Keratinocyte (primary cell): ENCODE measurements at regions not wholly inside any gene's neighbourhood (a gene's known extent, or its start where the extent isn't known, plus 50 kb on each side); places are given as distances from the start of the nearest gene placed in this dataset.

ENCODE experiments used
- DNase-seq: peaks from one replicate; pipeline ENCODE4 v3.0.0-alpha.2; 2011; ENCODE audit warnings: low read depth, missing footprints, low spot score
- FAIRE-seq: peaks from 2 replicates; lab custom pipeline; 2011; peaks lifted over from hg19 to GRCh38; lab: Jason Lieb, UNC
- H2AFZ ChIP-seq: 2 replicates; pipeline ENCODE4 v1.6.0; 2012; ENCODE audit warnings: low read length, control low read depth, inconsistent platforms; ENCODE audit not compliant: control insufficient read depth
- H3K27ac ChIP-seq: 2 replicates; pipeline ENCODE4 v1.5.1; 2011; ENCODE audit warnings: low read length; ENCODE audit not compliant: control insufficient read depth, insufficient read depth
- H3K27me3 ChIP-seq: 3 replicates; pipeline ENCODE4 v1.6.0; 2011; ENCODE audit warnings: low read length; ENCODE audit not compliant: control insufficient read depth, insufficient read depth; ENCODE audit errors: extremely low read depth
- H3K36me3 ChIP-seq, 2 experiments: 2 replicates in 1 of 2; 3 replicates in 1 of 2; pipeline ENCODE4 v1.5.1; 2011; ENCODE audit warnings: low read length in 2 of 2, mild to moderate bottlenecking in 1 of 2; ENCODE audit not compliant: control insufficient read depth in 2 of 2, insufficient read depth in 2 of 2; ENCODE audit errors: extremely low read depth in 1 of 2
- H3K4me1 ChIP-seq: 3 replicates; pipeline ENCODE4 v1.5.1; 2011; ENCODE audit warnings: low read length; ENCODE audit not compliant: control insufficient read depth, insufficient read depth; ENCODE audit errors: extremely low read depth
- H3K4me2 ChIP-seq: 3 replicates; pipeline ENCODE4 v1.6.0; 2011; ENCODE audit warnings: low read depth, low read length; ENCODE audit not compliant: control insufficient read depth, insufficient read depth; ENCODE audit errors: extremely low read depth
- H3K4me3 ChIP-seq, 3 experiments: fragments of 200-600 bp in 1 of 3; sonication (generic) in 1 of 3; 2 replicates in 2 of 3; 3 replicates in 1 of 3; pipeline ENCODE4 v1.5.1; 2011 to 2016; ENCODE audit warnings: low read length in 3 of 3, mild to moderate bottlenecking in 3 of 3, control low read depth in 2 of 3, inconsistent platforms in 1 of 3, low read depth in 1 of 3, mixed read lengths in 1 of 3, mixed run types in 1 of 3, moderate library complexity in 1 of 3; ENCODE audit not compliant: control insufficient read depth in 2 of 3, insufficient read depth in 2 of 3; ENCODE audit errors: extremely low read depth in 1 of 3
- H3K79me2 ChIP-seq: 2 replicates; pipeline ENCODE4 v1.6.0; 2012; ENCODE audit warnings: low read length; ENCODE audit not compliant: control insufficient read depth, insufficient read depth
- H3K9ac ChIP-seq: 3 replicates; pipeline ENCODE4 v1.6.0; 2011; ENCODE audit warnings: low read length; ENCODE audit not compliant: control insufficient read depth, insufficient read depth; ENCODE audit errors: extremely low read depth
- H3K9me1 ChIP-seq: 3 replicates; pipeline ENCODE4 v1.6.0; 2011; ENCODE audit warnings: low read length; ENCODE audit not compliant: control insufficient read depth, insufficient read depth; ENCODE audit errors: extremely low read depth
- H3K9me3 ChIP-seq: 2 replicates; pipeline ENCODE4 v1.5.1; 2012; ENCODE audit warnings: low read depth, low read length; ENCODE audit not compliant: control insufficient read depth
- H4K20me1 ChIP-seq: 3 replicates; pipeline ENCODE4 v1.6.0; 2011; ENCODE audit warnings: low read length; ENCODE audit not compliant: control insufficient read depth, insufficient read depth; ENCODE audit errors: extremely low read depth
- EZH2 ChIP-seq: IDR thresholded peaks from one replicate; pipeline ENCODE4 v1.6.1; 2012; ENCODE audit warnings: inconsistent platforms, mild to moderate bottlenecking, low read length, moderate library complexity
- dilution Hi-C: fragments of 300-500 bp; cut with MboI; formaldehyde crosslinking; loops from one replicate; pipeline ENCODE4 v1.7.0; 2020; ENCODE audit warnings: low sequenced_read_pairs; ENCODE audit not compliant: extremely low pct_ligation_motif_present
- TF ChIP-seq, protein P1 (sequence below), 3 experiments: IDR thresholded peaks in 1 of 3; conservative IDR thresholded peaks in 1 of 3; optimal IDR thresholded peaks in 1 of 3; 2 replicates in 2 of 3; 3 replicates in 1 of 3; pipeline versions ENCODE3 to v1.5.1; 2011; ENCODE audit warnings: low read length in 3 of 3, mild to moderate bottlenecking in 3 of 3, moderate library complexity in 2 of 3, control low read depth in 1 of 3, inconsistent platforms in 1 of 3; ENCODE audit not compliant: insufficient read depth in 2 of 3; ENCODE audit errors: extremely low read depth in 1 of 3

GRCh38 chr2:220569112-220569897 is 941.9 kb downstream of the SLC4A3 start:
- H3K4me2 ChIP-seq: peak overlapping the region; percentile 26
- TF ChIP-seq, protein P1, sequence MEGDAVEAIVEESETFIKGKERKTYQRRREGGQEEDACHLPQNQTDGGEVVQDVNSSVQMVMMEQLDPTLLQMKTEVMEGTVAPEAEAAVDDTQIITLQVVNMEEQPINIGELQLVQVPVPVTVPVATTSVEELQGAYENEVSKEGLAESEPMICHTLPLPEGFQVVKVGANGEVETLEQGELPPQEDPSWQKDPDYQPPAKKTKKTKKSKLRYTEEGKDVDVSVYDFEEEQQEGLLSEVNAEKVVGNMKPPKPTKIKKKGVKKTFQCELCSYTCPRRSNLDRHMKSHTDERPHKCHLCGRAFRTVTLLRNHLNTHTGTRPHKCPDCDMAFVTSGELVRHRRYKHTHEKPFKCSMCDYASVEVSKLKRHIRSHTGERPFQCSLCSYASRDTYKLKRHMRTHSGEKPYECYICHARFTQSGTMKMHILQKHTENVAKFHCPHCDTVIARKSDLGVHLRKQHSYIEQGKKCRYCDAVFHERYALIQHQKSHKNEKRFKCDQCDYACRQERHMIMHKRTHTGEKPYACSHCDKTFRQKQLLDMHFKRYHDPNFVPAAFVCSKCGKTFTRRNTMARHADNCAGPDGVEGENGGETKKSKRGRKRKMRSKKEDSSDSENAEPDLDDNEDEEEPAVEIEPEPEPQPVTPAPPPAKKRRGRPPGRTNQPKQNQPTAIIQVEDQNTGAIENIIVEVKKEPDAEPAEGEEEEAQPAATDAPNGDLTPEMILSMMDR (optimal IDR thresholded peaks at IDR 0.05 in 1 of 3, IDR thresholded peaks at IDR 0.05 in 1 of 3, conservative IDR thresholded peaks at IDR 0.05 in 1 of 3; ENCODE audit: extremely low read depth in 1 of 3, insufficient read depth in 2 of 3, low read length in 3 of 3): no peak
- H3K9ac ChIP-seq: no peak overlapping the region
- H3K9me1 ChIP-seq: no peaks in the 10 kb centered on the region
- H4K20me1 ChIP-seq: no peaks in the 10 kb centered on the region
- no peak overlapping the region for H3K4me3 ChIP-seq
- DNase-seq (no peak), FAIRE-seq (peak; percentile 43)
- H2AFZ ChIP-seq: peak overlapping the region; percentile 14
- peaks cover 9% of the 10 kb centered on the region for H3K4me1 ChIP-seq
- H3K27me3 ChIP-seq: no peaks in the 10 kb centered on the region
- no peaks in the 10 kb centered on the region for H3K36me3 ChIP-seq
- dilution Hi-C loops: no loop called here
- no peak overlapping the region for H3K27ac ChIP-seq
- no peaks in the 10 kb centered on the region for H3K79me2 ChIP-seq
- no peaks in the 10 kb centered on the region for H3K9me3 ChIP-seq

DNA sequence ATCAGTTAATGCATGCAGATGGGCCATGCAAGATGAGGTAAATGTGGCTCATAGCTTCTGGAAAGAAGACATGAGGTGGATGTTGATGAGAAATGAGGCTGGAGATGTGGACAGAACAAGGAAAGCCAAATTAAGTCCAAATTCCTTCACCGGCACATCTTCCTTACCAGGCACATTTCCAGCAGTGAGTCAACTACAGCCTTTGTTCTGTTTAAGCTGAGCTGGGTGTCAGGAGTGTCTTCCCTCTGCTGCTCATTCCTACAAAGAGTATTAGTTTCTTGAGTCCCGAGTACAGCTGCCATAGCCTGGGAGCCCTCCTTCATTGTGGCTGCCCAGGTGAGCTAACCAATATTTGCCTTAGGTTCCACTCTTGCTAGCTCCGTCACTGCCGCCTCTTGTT is 945.0 kb downstream of the SLC4A3 start:
- FAIRE-seq (peak; percentile 62), DNase-seq (no peak)
- no peaks in the 10 kb centered on the region for H3K9me3 ChIP-seq
- no peak for TF ChIP-seq EZH2
- TF ChIP-seq, protein P1 (optimal IDR thresholded peaks at IDR 0.05 in 1 of 3, IDR thresholded peaks at IDR 0.05 in 1 of 3, conservative IDR thresholded peaks at IDR 0.05 in 1 of 3; ENCODE audit: extremely low read depth in 1 of 3, insufficient read depth in 2 of 3, low read length in 3 of 3): no peak
- H3K36me3 ChIP-seq: no peaks in the 10 kb centered on the region
- no peak overlapping the region for H3K4me2 ChIP-seq
- H2AFZ ChIP-seq: no peak overlapping the region
- H3K79me2 ChIP-seq: no peaks in the 10 kb centered on the region
- H3K27ac ChIP-seq: no peak overlapping the region
- peaks cover 9% of the 10 kb centered on the region for H3K4me1 ChIP-seq
- no peaks in the 10 kb centered on the region for H3K27me3 ChIP-seq
- no peaks in the 10 kb centered on the region for H3K9me1 ChIP-seq
- dilution Hi-C loops: no loop called here
- no peaks in the 10 kb centered on the region for H4K20me1 ChIP-seq
- H3K4me3 ChIP-seq: no peak overlapping the region
- H3K9ac ChIP-seq: no peak overlapping the region
